Smooth muscle cell (in vitro differentiated cells): ENCODE measurements at regions not wholly inside any gene's neighbourhood (a gene's known extent, or its start where the extent isn't known, plus 50 kb on each side); places are given as distances from the start of the nearest gene placed in this dataset.
A peak's percentile ranks its signal among the peaks of the same experiment; 100 is the strongest.

Experiments used
- DNase-seq: peaks from one replicate; lab custom pipeline; 2025; ENCODE audit not compliant: unreplicated experiment; lab: John Stamatoyannopoulos, UW
- H2AFZ ChIP-seq: fragments of 200-600 bp; sonication (generic); 2 replicates; pipeline ENCODE4 v1.6.0; 2016; ENCODE audit warnings: antibody characterized with exemption, low read depth, mild to moderate bottlenecking
- H3F3A ChIP-seq: fragments of 200-600 bp; sonication (generic); 2 replicates; pipeline ENCODE4 v1.6.0; 2017; ENCODE audit warnings: antibody characterized with exemption, low read depth
- H3K27ac ChIP-seq: fragments of 200-600 bp; sonication (generic); 2 replicates; pipeline ENCODE4 v1.5.1; 2016; ENCODE audit warnings: low read depth, mild to moderate bottlenecking
- H3K27me3 ChIP-seq: fragments of 200-600 bp; sonication (generic); 2 replicates; pipeline ENCODE4 v1.6.1; 2016; ENCODE audit warnings: low read depth, mild to moderate bottlenecking
- H3K36me3 ChIP-seq: fragments of 200-600 bp; sonication (generic); 2 replicates; pipeline ENCODE4 v1.5.1; 2016; ENCODE audit warnings: low read depth
- H3K4me1 ChIP-seq: fragments of 200-600 bp; sonication (generic); 2 replicates; pipeline ENCODE4 v1.5.1; 2016; ENCODE audit warnings: low read depth
- H3K4me2 ChIP-seq: fragments of 200-600 bp; sonication (generic); 2 replicates; pipeline ENCODE4 v1.6.0; 2016; ENCODE audit warnings: mild to moderate bottlenecking
- H3K4me3 ChIP-seq: fragments of 200-600 bp; sonication (generic); 2 replicates; pipeline ENCODE4 v1.5.1; 2016; ENCODE audit warnings: mild to moderate bottlenecking
- H3K79me2 ChIP-seq: fragments of 200-600 bp; sonication (generic); 2 replicates; pipeline ENCODE4 v1.6.0; 2016; ENCODE audit warnings: low read depth, mild to moderate bottlenecking
- H3K9ac ChIP-seq: fragments of 200-600 bp; sonication (generic); 2 replicates; pipeline ENCODE4 v1.6.0; 2016; ENCODE audit warnings: low read depth
- H3K9me3 ChIP-seq: fragments of 200-600 bp; sonication (generic); replicated peaks from 2 replicates; pipeline ENCODE4 v1.5.1; 2016; ENCODE audit warnings: low read depth
- H4K20me1 ChIP-seq: fragments of 200-600 bp; sonication (generic); 2 replicates; pipeline ENCODE4 v1.6.0; 2016; ENCODE audit warnings: low read depth
- WGBS: methylation state at CpG from one replicate; pipeline ENCODE4 v1.1.7; 2016; ENCODE audit warnings: low lambda C conversion rate; 5-methylcytosine and 5-hydroxymethylcytosine counted together
- TF ChIP-seq, protein P1 (sequence below): fragments of 200-600 bp; sonication (generic); IDR thresholded peaks from 2 replicates; pipeline ENCODE4 v1.5.1; 2017; ENCODE audit warnings: borderline replicate concordance, mild to moderate bottlenecking, antibody characterized with exemption; ENCODE audit not compliant: insufficient read depth, poor library complexity, severe bottlenecking

DNA sequence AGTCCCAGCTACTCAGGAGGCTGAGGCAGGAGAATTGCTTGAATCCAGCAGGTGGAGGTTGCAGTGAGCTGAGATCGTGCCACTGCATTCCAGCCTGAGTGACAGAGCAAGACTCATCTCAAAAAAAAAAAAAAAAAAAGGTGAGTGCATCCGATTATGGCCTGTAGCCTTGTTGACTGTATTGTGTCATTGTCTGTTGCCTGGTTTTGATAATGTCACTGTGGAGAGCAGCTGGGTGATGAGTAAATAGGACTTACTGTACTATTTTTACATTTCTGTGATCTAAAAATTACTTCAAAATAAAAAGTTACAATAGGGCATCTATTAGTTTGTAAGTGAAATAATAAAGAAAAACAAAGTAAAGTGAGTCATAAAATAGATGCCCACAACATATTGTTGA is 134.1 kb upstream of the SALL4 start:
- H3K4me2 ChIP-seq, result no peak overlapping the region
- H3K9ac ChIP-seq, result no peak overlapping the region
- no peaks in the 10 kb centered on the region for H3K27me3 ChIP-seq
- H3K27ac ChIP-seq, result no peak overlapping the region
- H3K4me3 ChIP-seq, result no peak overlapping the region
- H3K79me2 ChIP-seq, result no peaks in the 10 kb centered on the region
- H3K4me1 ChIP-seq, result peaks cover 13% of the 10 kb centered on the region
- no peaks in the 10 kb centered on the region for H3K9me3 ChIP-seq
- TF ChIP-seq, protein P1, sequence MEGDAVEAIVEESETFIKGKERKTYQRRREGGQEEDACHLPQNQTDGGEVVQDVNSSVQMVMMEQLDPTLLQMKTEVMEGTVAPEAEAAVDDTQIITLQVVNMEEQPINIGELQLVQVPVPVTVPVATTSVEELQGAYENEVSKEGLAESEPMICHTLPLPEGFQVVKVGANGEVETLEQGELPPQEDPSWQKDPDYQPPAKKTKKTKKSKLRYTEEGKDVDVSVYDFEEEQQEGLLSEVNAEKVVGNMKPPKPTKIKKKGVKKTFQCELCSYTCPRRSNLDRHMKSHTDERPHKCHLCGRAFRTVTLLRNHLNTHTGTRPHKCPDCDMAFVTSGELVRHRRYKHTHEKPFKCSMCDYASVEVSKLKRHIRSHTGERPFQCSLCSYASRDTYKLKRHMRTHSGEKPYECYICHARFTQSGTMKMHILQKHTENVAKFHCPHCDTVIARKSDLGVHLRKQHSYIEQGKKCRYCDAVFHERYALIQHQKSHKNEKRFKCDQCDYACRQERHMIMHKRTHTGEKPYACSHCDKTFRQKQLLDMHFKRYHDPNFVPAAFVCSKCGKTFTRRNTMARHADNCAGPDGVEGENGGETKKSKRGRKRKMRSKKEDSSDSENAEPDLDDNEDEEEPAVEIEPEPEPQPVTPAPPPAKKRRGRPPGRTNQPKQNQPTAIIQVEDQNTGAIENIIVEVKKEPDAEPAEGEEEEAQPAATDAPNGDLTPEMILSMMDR, result no peak
- DNase-seq, result no peak
- H3F3A ChIP-seq, result no peaks in the 10 kb centered on the region
- no peaks in the 10 kb centered on the region for H3K36me3 ChIP-seq
- no peaks in the 10 kb centered on the region for H4K20me1 ChIP-seq
- WGBS, result 78% methylated on average over 1 of the region's 2 CpGs
- no peak overlapping the region for H2AFZ ChIP-seq

DNA sequence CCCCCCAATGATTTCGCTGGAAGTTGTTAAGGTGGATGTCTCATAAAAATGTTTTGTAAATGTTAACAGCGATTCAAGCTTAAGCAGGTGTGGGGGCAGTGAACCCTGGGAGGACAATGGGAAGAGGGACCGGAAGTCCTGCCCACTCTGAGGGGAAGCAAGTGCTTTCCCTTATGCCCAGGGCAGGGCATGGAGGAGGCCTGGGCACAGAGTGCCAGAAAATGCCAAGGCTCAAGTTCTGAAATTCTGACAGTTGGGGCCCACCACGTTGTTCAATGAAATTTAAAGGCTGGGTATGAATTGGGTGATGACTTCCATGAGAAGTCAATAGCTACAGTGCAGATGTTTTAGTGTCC is 132.7 kb upstream of the SALL4 start:
- Histone ChIP-seq H3F3A (no peaks in the 10 kb centered on the region), H2AFZ (no peak overlapping the region), H3K4me1 (peaks cover 16% of the 10 kb centered on the region), H3K79me2 (no peaks in the 10 kb centered on the region), H4K20me1 (no peaks in the 10 kb centered on the region), H3K9me3 (no peaks in the 10 kb centered on the region), H3K4me2 (peak overlapping the region; percentile 57), H3K4me3 (no peak overlapping the region), H3K27me3 (no peaks in the 10 kb centered on the region), H3K9ac (no peak overlapping the region), H3K27ac (no peak overlapping the region), H3K36me3 (no peaks in the 10 kb centered on the region)
- TF ChIP-seq, protein P1, result no peak
- 79% methylated on average over 4 of the region's 4 CpGs for WGBS
- DNase-seq, result no peak

DNA sequence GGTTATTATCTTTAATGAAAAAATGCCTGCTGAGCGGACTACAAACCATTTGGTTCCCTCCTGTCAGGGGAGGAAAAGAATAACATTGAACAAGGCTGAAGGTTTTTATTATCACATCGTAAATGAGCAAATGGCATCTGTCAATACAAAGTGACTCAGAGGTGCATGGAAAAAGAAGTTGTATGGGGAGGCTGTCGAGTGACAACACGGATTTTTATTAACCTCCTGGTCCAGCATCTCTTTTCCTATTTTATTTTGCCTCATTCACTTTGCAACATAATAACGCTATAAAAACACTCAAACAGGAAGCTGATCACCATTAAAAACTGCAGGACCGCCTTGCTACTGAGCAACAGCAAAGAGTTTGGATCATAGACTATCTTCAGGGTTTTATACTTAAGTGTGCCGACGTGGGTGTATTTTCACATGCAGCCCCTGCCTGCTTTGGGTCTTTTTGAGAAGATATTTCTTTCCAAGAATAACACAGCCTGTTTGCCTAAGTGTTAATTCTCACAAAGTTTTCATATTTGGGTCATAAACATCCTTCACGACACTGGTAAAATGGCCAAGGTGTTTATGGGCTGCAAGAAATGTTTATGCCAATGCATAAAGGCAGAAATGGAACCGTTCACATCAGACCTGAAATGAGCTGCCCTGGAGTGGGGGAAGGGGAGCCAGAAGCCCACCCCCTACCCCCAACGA is 132.1 kb upstream of the SALL4 start:
- H3K27ac ChIP-seq, result peak overlapping the region; percentile 1
- peak overlapping the region; percentile 57 for H3K4me2 ChIP-seq
- no peaks in the 10 kb centered on the region for H3K36me3 ChIP-seq
- no peaks in the 10 kb centered on the region for H3K9me3 ChIP-seq
- TF ChIP-seq, protein P1, result no peak
- no peak overlapping the region for H3K4me3 ChIP-seq
- H3K27me3 ChIP-seq, result no peaks in the 10 kb centered on the region
- WGBS, result 20% methylated on average over 11 of the region's 11 CpGs
- no peak overlapping the region for H3K9ac ChIP-seq
- H3K4me1 ChIP-seq, result peaks cover 16% of the 10 kb centered on the region
- no peaks in the 10 kb centered on the region for H4K20me1 ChIP-seq
- peak overlapping the region; percentile 56 for H2AFZ ChIP-seq
- no peaks in the 10 kb centered on the region for H3K79me2 ChIP-seq
- no peak for DNase-seq
- no peaks in the 10 kb centered on the region for H3F3A ChIP-seq

DNA sequence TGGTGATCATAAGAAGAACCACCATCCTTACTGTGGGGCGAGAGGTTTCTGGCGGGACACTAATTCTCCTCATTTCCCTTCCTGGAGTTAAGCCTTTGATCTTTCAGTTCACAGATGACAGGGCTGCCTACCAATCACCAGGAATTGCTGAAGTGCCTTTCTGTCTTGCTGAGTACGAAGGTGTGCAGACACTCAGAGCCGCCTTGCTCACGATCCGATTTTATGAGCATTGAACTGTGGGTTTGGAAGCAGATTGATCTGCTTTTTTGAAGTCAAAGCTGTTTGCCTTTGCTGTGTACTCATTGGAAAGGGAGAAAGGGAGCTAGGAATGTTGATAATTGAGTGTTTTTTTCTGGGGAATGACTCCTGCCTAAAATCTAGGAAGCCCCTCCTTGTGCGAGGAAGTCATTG is 129.1 kb upstream of the SALL4 start:
- peak overlapping the region; percentile 85 for H2AFZ ChIP-seq
- TF ChIP-seq, protein P1, result no peak
- no peak for DNase-seq
- no peaks in the 10 kb centered on the region for H3K27me3 ChIP-seq
- no peaks in the 10 kb centered on the region for H3K9me3 ChIP-seq
- H3K27ac ChIP-seq, result peak overlapping the region; percentile 62
- no peaks in the 10 kb centered on the region for H3K79me2 ChIP-seq
- H4K20me1 ChIP-seq, result no peaks in the 10 kb centered on the region
- H3K36me3 ChIP-seq, result no peaks in the 10 kb centered on the region
- peak overlapping the region; percentile 73 for H3K4me2 ChIP-seq
- no peak overlapping the region for H3K9ac ChIP-seq
- peaks cover 16% of the 10 kb centered on the region for H3K4me1 ChIP-seq
- no peaks in the 10 kb centered on the region for H3F3A ChIP-seq
- WGBS, result 19% methylated on average over 7 of the region's 7 CpGs
- no peak overlapping the region for H3K4me3 ChIP-seq
